KMS-11 (cell line): ENCODE measurements at regions not wholly inside any gene's neighbourhood (a gene's known extent, or its start where the extent isn't known, plus 50 kb on each side); places are given as distances from the start of the nearest gene placed in this dataset.

Experiments used
- H2AFZ ChIP-seq: fragments of 200-600 bp; sonication (generic); 2 replicates; pipeline ENCODE4 v1.6.1; 2016; ENCODE audit warnings: antibody characterized with exemption, mixed run types, low read depth
- H3K27ac ChIP-seq: fragments of 200-600 bp; sonication (generic); 2 replicates; pipeline ENCODE4 v1.6.1; 2016; ENCODE audit warnings: mild to moderate bottlenecking, mixed run types
- H3K27me3 ChIP-seq: fragments of 200-600 bp; sonication (generic); 2 replicates; pipeline ENCODE4 v1.6.1; 2017; ENCODE audit warnings: mild to moderate bottlenecking, low read depth, mixed run types, moderate library complexity; ENCODE audit not compliant: insufficient read depth
- H3K36me3 ChIP-seq: fragments of 200-600 bp; sonication (generic); 2 replicates; pipeline ENCODE4 v1.6.1; 2017; ENCODE audit warnings: mild to moderate bottlenecking, mixed run types; ENCODE audit not compliant: insufficient read depth
- H3K4me1 ChIP-seq: fragments of 200-600 bp; sonication (generic); 2 replicates; pipeline ENCODE4 v1.6.1; 2016; ENCODE audit warnings: mild to moderate bottlenecking, low read depth, mixed run types; ENCODE audit not compliant: poor library complexity, severe bottlenecking
- H3K4me2 ChIP-seq: fragments of 200-600 bp; sonication (generic); 2 replicates; pipeline ENCODE4 v1.7.0; 2016; ENCODE audit warnings: mild to moderate bottlenecking, mixed run types
- H3K4me3 ChIP-seq: fragments of 200-600 bp; sonication (generic); IDR thresholded peaks from 2 replicates; pipeline ENCODE4 v1.6.1; 2017; ENCODE audit warnings: low read depth, low read length, mixed read lengths; ENCODE audit not compliant: insufficient read depth
- H3K79me2 ChIP-seq: fragments of 200-600 bp; sonication (generic); 2 replicates; pipeline ENCODE4 v1.6.1; 2016; ENCODE audit warnings: low read depth, mixed run types; ENCODE audit not compliant: insufficient read depth
- H3K9ac ChIP-seq: fragments of 200-600 bp; sonication (generic); 2 replicates; pipeline ENCODE4 v1.6.1; 2016; ENCODE audit warnings: mild to moderate bottlenecking, mixed run types
- H4K20me1 ChIP-seq: fragments of 200-600 bp; sonication (generic); 2 replicates; pipeline ENCODE4 v1.6.1; 2016; ENCODE audit warnings: mild to moderate bottlenecking, mixed run types; ENCODE audit not compliant: insufficient read depth
- TF ChIP-seq, protein P1 (sequence below): fragments of 200-600 bp; sonication (generic); conservative IDR thresholded peaks from 2 replicates; pipeline ENCODE4 v1.6.1; 2017; ENCODE audit warnings: low read depth, mild to moderate bottlenecking, antibody characterized with exemption, low read length, moderate library complexity, mixed read lengths

DNA sequence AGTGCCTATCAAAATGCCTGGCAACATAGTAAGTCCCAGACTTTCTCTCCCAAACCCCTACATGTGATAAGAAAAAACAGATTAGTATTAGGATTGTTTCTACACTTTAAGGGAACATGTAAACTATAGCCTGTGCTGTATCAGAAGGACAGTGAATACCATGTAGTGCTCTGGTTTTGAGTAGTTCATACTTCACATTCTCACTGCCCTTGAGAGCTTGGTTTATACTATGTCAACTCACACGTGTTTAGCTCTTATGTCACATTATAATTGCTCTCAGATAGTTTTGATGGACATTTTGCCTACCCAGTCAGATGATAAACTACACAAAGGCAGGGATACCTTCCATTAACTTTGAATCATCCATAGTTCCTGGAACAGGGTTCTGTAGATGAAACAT is 58.0 kb upstream of the PGRMC2 start:
- Histone ChIP-seq H3K27me3 (no peaks in the 10 kb centered on the region), H3K4me3 (no peak overlapping the region), H3K79me2 (no peaks in the 10 kb centered on the region), H3K4me2 (no peak overlapping the region), H3K9ac (no peak overlapping the region), H4K20me1 (no peaks in the 10 kb centered on the region), H3K4me1 (peaks cover 21% of the 10 kb centered on the region), H3K36me3 (no peaks in the 10 kb centered on the region), H3K27ac (no peak overlapping the region), H2AFZ (no peak overlapping the region)
- TF ChIP-seq, protein P1, sequence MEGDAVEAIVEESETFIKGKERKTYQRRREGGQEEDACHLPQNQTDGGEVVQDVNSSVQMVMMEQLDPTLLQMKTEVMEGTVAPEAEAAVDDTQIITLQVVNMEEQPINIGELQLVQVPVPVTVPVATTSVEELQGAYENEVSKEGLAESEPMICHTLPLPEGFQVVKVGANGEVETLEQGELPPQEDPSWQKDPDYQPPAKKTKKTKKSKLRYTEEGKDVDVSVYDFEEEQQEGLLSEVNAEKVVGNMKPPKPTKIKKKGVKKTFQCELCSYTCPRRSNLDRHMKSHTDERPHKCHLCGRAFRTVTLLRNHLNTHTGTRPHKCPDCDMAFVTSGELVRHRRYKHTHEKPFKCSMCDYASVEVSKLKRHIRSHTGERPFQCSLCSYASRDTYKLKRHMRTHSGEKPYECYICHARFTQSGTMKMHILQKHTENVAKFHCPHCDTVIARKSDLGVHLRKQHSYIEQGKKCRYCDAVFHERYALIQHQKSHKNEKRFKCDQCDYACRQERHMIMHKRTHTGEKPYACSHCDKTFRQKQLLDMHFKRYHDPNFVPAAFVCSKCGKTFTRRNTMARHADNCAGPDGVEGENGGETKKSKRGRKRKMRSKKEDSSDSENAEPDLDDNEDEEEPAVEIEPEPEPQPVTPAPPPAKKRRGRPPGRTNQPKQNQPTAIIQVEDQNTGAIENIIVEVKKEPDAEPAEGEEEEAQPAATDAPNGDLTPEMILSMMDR = no peak

DNA sequence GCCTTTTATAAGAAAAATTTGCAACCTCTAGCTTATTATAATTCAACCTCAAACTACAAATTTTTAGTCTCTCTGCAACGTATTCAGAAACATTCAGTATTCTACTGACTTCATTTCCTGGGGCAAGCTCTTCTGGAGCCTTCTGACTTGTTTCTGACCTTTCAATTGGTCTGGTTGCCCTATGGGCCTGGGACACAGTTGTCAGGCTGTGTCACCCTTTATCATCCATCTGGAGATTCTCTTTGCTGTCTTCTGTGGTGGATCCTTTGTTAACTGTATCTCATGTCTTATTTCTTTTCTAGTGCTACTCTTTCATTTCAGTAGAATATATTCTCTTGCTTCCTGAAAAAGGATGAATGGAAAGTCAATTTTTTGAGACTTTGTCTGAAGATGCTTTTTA is 55.1 kb upstream of the PGRMC2 start:
- TF ChIP-seq, protein P1 = no peak
- H3K4me2 ChIP-seq = no peak overlapping the region
- H3K36me3 ChIP-seq = no peaks in the 10 kb centered on the region
- no peaks in the 10 kb centered on the region for H4K20me1 ChIP-seq
- H2AFZ ChIP-seq = no peak overlapping the region
- no peak overlapping the region for H3K4me3 ChIP-seq
- H3K9ac ChIP-seq = no peak overlapping the region
- peaks cover 15% of the 10 kb centered on the region for H3K4me1 ChIP-seq
- no peaks in the 10 kb centered on the region for H3K27me3 ChIP-seq
- H3K27ac ChIP-seq = no peak overlapping the region
- no peaks in the 10 kb centered on the region for H3K79me2 ChIP-seq

DNA sequence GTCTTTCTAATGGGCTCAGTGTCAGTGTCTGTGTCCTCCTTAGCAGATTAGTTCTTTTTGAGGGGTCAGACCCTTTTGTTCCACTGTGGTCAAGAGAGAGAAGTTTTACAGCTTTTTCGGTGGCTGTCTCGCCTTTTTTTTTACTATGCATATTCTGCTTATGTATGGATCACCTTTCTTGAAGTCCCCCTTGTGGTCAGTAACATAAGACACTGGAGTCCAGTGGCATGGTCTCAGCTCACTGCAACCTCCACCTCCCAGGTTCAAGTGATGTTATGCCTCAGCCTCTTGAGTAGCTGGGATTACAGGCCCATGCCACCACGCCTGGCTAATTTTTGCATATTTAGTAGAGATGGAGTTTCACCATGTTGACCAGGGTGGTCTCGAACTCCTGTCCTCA is 54.0 kb upstream of the PGRMC2 start:
- Histone ChIP-seq H2AFZ (no peak overlapping the region), H4K20me1 (no peaks in the 10 kb centered on the region), H3K4me3 (no peak overlapping the region), H3K79me2 (no peaks in the 10 kb centered on the region), H3K27me3 (no peaks in the 10 kb centered on the region), H3K4me1 (peaks cover 6% of the 10 kb centered on the region), H3K27ac (no peak overlapping the region), H3K4me2 (no peak overlapping the region), H3K36me3 (no peaks in the 10 kb centered on the region), H3K9ac (no peak overlapping the region)
- TF ChIP-seq, protein P1 = no peak

DNA sequence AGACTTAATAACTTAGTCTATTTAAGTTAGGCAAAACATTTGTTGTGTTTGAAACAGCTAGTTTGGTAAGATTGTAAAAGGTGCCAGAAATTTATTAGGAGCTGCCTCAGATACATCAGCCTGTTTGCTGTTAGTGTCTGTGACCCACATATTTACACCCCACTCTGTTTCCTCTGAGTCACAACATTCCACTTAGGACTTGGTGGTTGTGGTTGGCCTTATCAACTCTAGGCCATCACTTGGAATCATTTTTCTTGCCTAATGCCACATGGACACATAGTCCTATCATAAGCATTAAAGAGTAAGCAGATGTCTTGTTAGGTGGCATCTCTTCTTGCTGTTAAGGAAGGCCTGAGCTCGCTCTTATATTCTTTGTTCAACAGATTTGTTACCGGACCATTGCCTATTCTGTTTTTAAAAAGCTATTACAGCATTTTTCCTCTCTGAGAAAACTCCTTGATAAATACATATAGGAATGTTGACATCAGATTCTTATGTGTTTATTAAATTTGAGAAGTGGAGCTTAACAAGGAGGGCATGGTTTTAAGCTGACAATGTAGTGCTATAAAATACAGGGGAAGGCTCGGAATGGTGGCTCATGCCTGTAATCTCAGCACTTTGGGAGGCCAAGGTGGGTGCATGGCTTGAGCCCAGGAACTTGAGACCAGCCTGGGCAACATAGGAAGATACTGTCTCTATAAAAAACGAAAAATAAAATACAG is 51.2 kb upstream of the PGRMC2 start:
- Histone ChIP-seq H3K4me3 (no peak overlapping the region), H2AFZ (no peak overlapping the region), H4K20me1 (no peaks in the 10 kb centered on the region), H3K9ac (no peak overlapping the region), H3K79me2 (no peaks in the 10 kb centered on the region), H3K27me3 (no peaks in the 10 kb centered on the region), H3K27ac (no peak overlapping the region), H3K4me1 (no peaks in the 10 kb centered on the region), H3K36me3 (no peaks in the 10 kb centered on the region), H3K4me2 (no peak overlapping the region)
- TF ChIP-seq, protein P1 = no peak
